ENCODE measurements at regions not wholly inside any gene's neighbourhood (a gene's known extent, or its start where the extent isn't known, plus 50 kb on each side); places are given as distances from the start of the nearest gene placed in this dataset.

DNA sequence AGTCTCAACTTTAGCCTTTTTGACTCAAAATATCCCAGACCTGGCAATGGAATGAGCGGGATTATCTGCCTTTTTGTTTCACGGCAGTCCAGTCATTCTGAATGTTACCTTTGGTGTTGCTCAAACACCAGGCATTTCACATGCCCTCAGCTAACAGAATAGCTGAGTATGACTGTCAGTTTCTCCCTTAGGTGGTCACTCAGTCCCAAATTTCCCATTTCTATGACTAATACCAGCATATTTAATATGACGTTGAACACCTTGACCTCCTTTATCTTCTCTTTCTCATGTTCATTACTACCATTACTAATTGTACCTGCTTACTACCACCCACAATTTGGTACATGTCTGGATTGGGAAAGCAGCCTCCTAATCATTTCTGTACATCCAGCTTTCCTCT, 65.2 kb downstream of the EDN1 start:
- TF ChIP-seq POLR2A (IDR thresholded peaks at IDR 0.05; ENCODE audit: low read length) (no peak), GATA1 (IDR thresholded peaks at IDR 0.05; ENCODE audit: low read depth, low read length) (no peak)
